ENCODE measurements at regions not wholly inside any gene's neighbourhood (a gene's known extent, or its start where the extent isn't known, plus 50 kb on each side); places are given as distances from the start of the nearest gene placed in this dataset.
"Not testable (repeated sequence)": the region's sequence is repeated elsewhere in the genome, so short reads cannot be mapped to it uniquely, and the experiment has no call there.

GRCh38 chr13:18675268-18675667 is 506.4 kb downstream of the TUBA3C start:
- H3K27ac ChIP-seq = not testable (repeated sequence)

GRCh38 chr13:18673794-18674193 is 507.8 kb downstream of the TUBA3C start:
- H3K27ac ChIP-seq = not testable (repeated sequence)

- H3K27ac ChIP-seq = not testable (repeated sequence)
Measured at GRCh38 chr13:18666585-18666984, 515.0 kb downstream of the TUBA3C start.

GRCh38 chr13:18665716-18666115 is 515.9 kb downstream of the TUBA3C start:
- not testable (repeated sequence) for H3K27ac ChIP-seq

- not testable (repeated sequence) for H3K27ac ChIP-seq
Measured at GRCh38 chr13:18665124-18665523, 516.5 kb downstream of the TUBA3C start.

- TF ChIP-seq CTCF (conservative IDR thresholded peaks at IDR 0.05) = peak; percentile 33
- H3K27ac ChIP-seq = not testable (repeated sequence)
Measured at GRCh38 chr13:18663222-18663621, 518.4 kb downstream of the TUBA3C start.

- peak; percentile 72 for TF ChIP-seq CTCF (conservative IDR thresholded peaks at IDR 0.05)
- not testable (repeated sequence) for H3K27ac ChIP-seq
Measured at GRCh38 chr13:18643644-18644172, 537.9 kb downstream of the TUBA3C start.

GRCh38 chr13:18628928-18629327 is 552.7 kb downstream of the TUBA3C start:
- not testable (repeated sequence) for H3K27ac ChIP-seq

- H3K27ac ChIP-seq = no peak overlapping the region
- TF ChIP-seq CTCF (conservative IDR thresholded peaks at IDR 0.05) (no peak), ZFX (IDR thresholded peaks at IDR 0.05) (no peak)
Measured at GRCh38 chr13:18628428-18628827, 553.2 kb downstream of the TUBA3C start.

- H3K27ac ChIP-seq = not testable (repeated sequence)
Measured at GRCh38 chr13:18624061-18624460, 557.6 kb downstream of the TUBA3C start.

GRCh38 chr13:18618442-18618841 is 563.2 kb downstream of the TUBA3C start:
- not testable (repeated sequence) for H3K27ac ChIP-seq

GRCh38 chr13:18610476-18610875 is 571.1 kb downstream of the TUBA3C start:
- not testable (repeated sequence) for H3K27ac ChIP-seq

GRCh38 chr13:18609371-18609770 is 572.3 kb downstream of the TUBA3C start:
- not testable (repeated sequence) for H3K27ac ChIP-seq

GRCh38 chr13:18608851-18609250 is 572.8 kb downstream of the TUBA3C start:
- H3K27ac ChIP-seq = not testable (repeated sequence)

GRCh38 chr13:18600366-18600765 is 581.3 kb downstream of the TUBA3C start:
- H3K27ac ChIP-seq = not testable (repeated sequence)
